GM23248 (cell line): ENCODE measurements at regions not wholly inside any gene's neighbourhood (a gene's known extent, or its start where the extent isn't known, plus 50 kb on each side); places are given as distances from the start of the nearest gene placed in this dataset.

Experiments used
- DNase-seq: peaks from one replicate; pipeline ENCODE4 v3.0.0-alpha.2; 2015
- H2AFZ ChIP-seq: fragments of 200-600 bp; sonication (generic); 2 replicates; pipeline ENCODE4 v1.6.1; 2016; ENCODE audit warnings: antibody characterized with exemption
- H3F3A ChIP-seq: fragments of 200-600 bp; sonication (generic); 2 replicates; pipeline ENCODE4 v1.6.1; 2016; ENCODE audit warnings: mild to moderate bottlenecking, antibody characterized with exemption, mixed run types; ENCODE audit not compliant: insufficient read depth
- H3K27ac ChIP-seq: fragments of 200-600 bp; sonication (generic); 2 replicates; pipeline ENCODE4 v1.5.1; 2016; ENCODE audit warnings: mild to moderate bottlenecking
- H3K27me3 ChIP-seq: fragments of 200-600 bp; sonication (generic); replicated peaks from 2 replicates; pipeline ENCODE4 v1.6.1; 2016; ENCODE audit warnings: mild to moderate bottlenecking; ENCODE audit not compliant: insufficient read depth
- H3K36me3 ChIP-seq: fragments of 200-600 bp; sonication (generic); 2 replicates; pipeline ENCODE4 v1.6.1; 2016; ENCODE audit warnings: low read depth, mild to moderate bottlenecking
- H3K4me1 ChIP-seq: fragments of 200-600 bp; sonication (generic); 2 replicates; pipeline ENCODE4 v1.6.1; 2016; ENCODE audit warnings: mild to moderate bottlenecking; ENCODE audit not compliant: insufficient read depth
- H3K4me2 ChIP-seq: fragments of 200-600 bp; sonication (generic); one replicate; pipeline ENCODE4 v1.6.1; 2016; ENCODE audit warnings: mild to moderate bottlenecking; ENCODE audit not compliant: unreplicated experiment
- H3K4me3 ChIP-seq: fragments of 200-600 bp; sonication (generic); 2 replicates; pipeline ENCODE4 v1.5.1; 2016; ENCODE audit warnings: mild to moderate bottlenecking
- H3K79me2 ChIP-seq: fragments of 200-600 bp; sonication (generic); 2 replicates; pipeline ENCODE4 v1.6.1; 2016; ENCODE audit warnings: mild to moderate bottlenecking; ENCODE audit not compliant: insufficient read depth
- H3K9ac ChIP-seq: fragments of 200-600 bp; sonication (generic); 2 replicates; pipeline ENCODE4 v1.6.1; 2016; ENCODE audit warnings: mild to moderate bottlenecking
- H3K9me2 ChIP-seq: fragments of 200-600 bp; sonication (generic); 2 replicates; pipeline ENCODE4 v1.6.1; 2016; ENCODE audit warnings: mixed run types, mild to moderate bottlenecking, moderate library complexity; ENCODE audit not compliant: insufficient read depth
- H3K9me3 ChIP-seq: fragments of 200-600 bp; sonication (generic); one replicate; pipeline ENCODE4 v1.6.1; 2017; ENCODE audit warnings: low read depth
- H4K20me1 ChIP-seq: fragments of 200-600 bp; sonication (generic); 2 replicates; pipeline ENCODE4 v1.6.0; 2016; ENCODE audit not compliant: insufficient read depth
- EZH2 ChIP-seq: fragments of 200-600 bp; sonication (generic); IDR thresholded peaks from 2 replicates; pipeline ENCODE4 v1.6.1; 2018; ENCODE audit warnings: antibody characterized with exemption, mild to moderate bottlenecking; ENCODE audit not compliant: insufficient read depth, poor library complexity, severe bottlenecking
- EZH2phosphoT487 ChIP-seq: fragments of 200-600 bp; sonication (generic); IDR thresholded peaks from 2 replicates; pipeline ENCODE4 v1.6.1; 2018; ENCODE audit warnings: antibody characterized with exemption, moderate library complexity, mild to moderate bottlenecking, low read depth; ENCODE audit not compliant: insufficient read depth
- WGBS, 2 experiments: methylation state at CpG; one replicate each; pipeline ENCODE4 v1.1.6; 2015 to 2017; ENCODE audit warnings: low lambda C conversion rate in 2 of 2, low coverage in 1 of 2; ENCODE audit errors: missing lambda C conversion rate in 2 of 2; 5-methylcytosine and 5-hydroxymethylcytosine counted together
- in situ Hi-C: fragments of 300-500 bp; cut with MboI; formaldehyde crosslinking; loops from 2 replicates; pipeline ENCODE4 v1.15.0; 2020

DNA sequence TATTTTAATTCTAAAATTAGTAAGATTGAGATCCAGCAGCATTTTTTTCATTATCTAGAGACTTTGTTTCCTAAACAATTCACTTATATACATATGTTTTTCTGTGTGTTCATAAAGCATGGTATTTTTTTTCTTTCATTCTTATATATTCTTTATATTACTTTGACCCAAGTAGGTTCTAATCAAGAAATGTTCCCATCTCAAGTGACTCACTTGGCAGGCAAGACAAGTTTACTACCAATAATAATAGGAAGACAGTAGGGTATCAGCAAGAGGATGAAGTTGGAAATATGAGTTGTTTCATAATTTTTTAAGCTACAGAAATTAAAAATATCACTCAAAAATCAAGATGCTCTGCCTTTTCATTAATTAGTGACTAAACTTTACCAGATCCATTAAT lies 613.4 kb upstream of the ATP2B1 start:
- H3K9me2 ChIP-seq = no peaks in the 10 kb centered on the region
- no peaks in the 10 kb centered on the region for H3K79me2 ChIP-seq
- no peak overlapping the region for H3K9ac ChIP-seq
- no peaks in the 10 kb centered on the region for H4K20me1 ChIP-seq
- no peak for TF ChIP-seq EZH2
- TF ChIP-seq EZH2phosphoT487 = no peak
- H3K4me1 ChIP-seq = no peaks in the 10 kb centered on the region
- in situ Hi-C loops = no loop called here
- no peaks in the 10 kb centered on the region for H3K27me3 ChIP-seq
- H3F3A ChIP-seq = no peaks in the 10 kb centered on the region
- H2AFZ ChIP-seq = no peak overlapping the region
- no peak overlapping the region for H3K4me2 ChIP-seq
- no peak for DNase-seq
- no peaks in the 10 kb centered on the region for H3K9me3 ChIP-seq
- H3K4me3 ChIP-seq = no peak overlapping the region
- no peaks in the 10 kb centered on the region for H3K36me3 ChIP-seq
- no peak overlapping the region for H3K27ac ChIP-seq

DNA sequence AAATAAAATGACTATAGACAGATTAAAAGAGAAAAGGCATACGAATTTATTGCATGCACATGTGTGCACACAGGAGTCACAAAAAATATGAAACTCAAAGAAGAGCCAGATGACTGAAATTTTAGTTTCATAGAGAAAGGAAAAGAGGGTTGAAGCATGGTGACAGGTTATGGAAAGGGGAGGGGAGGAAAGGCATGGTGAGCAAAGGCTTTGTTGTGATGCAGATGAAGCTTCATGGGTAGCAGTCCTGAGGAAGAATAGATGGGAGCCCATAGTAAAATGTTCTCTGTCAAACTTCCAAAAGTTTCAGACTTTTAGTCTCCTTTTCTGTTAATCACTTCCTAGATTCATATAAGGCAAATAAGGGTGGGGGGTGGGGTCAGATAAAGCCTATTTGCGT lies 612.7 kb upstream of the ATP2B1 start:
- in situ Hi-C loops = no loop called here
- no peaks in the 10 kb centered on the region for H3K9me2 ChIP-seq
- no peak overlapping the region for H3K9ac ChIP-seq
- H3K79me2 ChIP-seq = no peaks in the 10 kb centered on the region
- H3K27ac ChIP-seq = no peak overlapping the region
- no peaks in the 10 kb centered on the region for H3K36me3 ChIP-seq
- no peaks in the 10 kb centered on the region for H4K20me1 ChIP-seq
- WGBS, 2 experiments = 58 to 75% methylated on average over 2 of the region's 2 CpGs
- no peak overlapping the region for H2AFZ ChIP-seq
- no peaks in the 10 kb centered on the region for H3K27me3 ChIP-seq
- H3F3A ChIP-seq = no peaks in the 10 kb centered on the region
- H3K4me2 ChIP-seq = no peak overlapping the region
- H3K4me1 ChIP-seq = no peaks in the 10 kb centered on the region
- no peak for DNase-seq
- H3K4me3 ChIP-seq = no peak overlapping the region
- H3K9me3 ChIP-seq = no peaks in the 10 kb centered on the region
- TF ChIP-seq EZH2 = no peak
- TF ChIP-seq EZH2phosphoT487 = no peak

DNA sequence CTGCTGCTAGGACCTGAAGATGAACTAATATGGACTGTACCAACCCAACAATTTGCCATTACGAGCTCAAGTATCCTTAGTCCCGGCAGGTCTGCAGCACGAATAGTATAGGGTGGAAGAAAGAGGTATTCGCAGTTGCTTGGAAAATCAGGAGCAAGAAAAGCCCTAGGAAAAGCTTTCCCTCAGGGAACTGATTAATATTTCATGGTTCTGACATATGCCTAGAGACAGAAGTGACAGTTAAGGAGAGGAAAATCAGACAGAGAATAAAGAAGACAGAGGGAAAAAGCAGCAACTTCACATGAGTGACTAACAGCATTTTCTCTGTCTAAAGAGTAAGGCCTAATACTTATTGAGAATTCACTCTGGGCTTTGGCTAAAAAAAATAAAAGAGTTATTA lies 602.9 kb upstream of the ATP2B1 start:
- no peak overlapping the region for H2AFZ ChIP-seq
- no peak overlapping the region for H3K4me3 ChIP-seq
- no peaks in the 10 kb centered on the region for H3K9me3 ChIP-seq
- no peaks in the 10 kb centered on the region for H3K9me2 ChIP-seq
- no peaks in the 10 kb centered on the region for H4K20me1 ChIP-seq
- H3K27me3 ChIP-seq = no peaks in the 10 kb centered on the region
- H3K9ac ChIP-seq = no peak overlapping the region
- no peak overlapping the region for H3K4me2 ChIP-seq
- no peaks in the 10 kb centered on the region for H3K4me1 ChIP-seq
- DNase-seq = no peak
- TF ChIP-seq EZH2 (no peak), EZH2phosphoT487 (no peak)
- 78 to 89% methylated on average over 4 of the region's 4 CpGs for WGBS, 2 experiments
- H3K36me3 ChIP-seq = no peaks in the 10 kb centered on the region
- H3F3A ChIP-seq = no peaks in the 10 kb centered on the region
- H3K79me2 ChIP-seq = no peaks in the 10 kb centered on the region
- in situ Hi-C loops = no loop called here
- no peak overlapping the region for H3K27ac ChIP-seq

DNA sequence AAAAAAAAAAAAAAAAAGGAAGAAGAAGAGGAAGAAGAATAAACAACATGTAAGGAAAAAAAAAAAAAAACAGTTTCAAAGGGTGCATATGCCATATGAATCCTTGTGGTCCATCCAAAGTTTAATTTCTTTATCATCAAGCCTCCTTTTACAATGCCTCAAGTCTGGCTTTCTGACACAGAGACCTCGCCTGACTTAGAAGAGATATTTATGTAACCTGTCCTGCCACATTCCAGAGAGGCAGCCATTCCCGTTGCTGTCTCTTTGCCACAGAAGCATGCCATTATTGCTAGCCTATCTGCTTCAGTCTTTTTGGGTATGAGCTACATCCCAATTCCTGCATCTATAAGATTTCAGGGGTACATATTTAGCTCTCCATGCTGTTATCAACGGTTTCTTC lies 596.7 kb upstream of the ATP2B1 start:
- no peak overlapping the region for H3K9ac ChIP-seq
- in situ Hi-C loops = no loop called here

GRCh38 chr12:90304231-90304630 lies 595.6 kb upstream of the ATP2B1 start:
- H3K79me2 ChIP-seq = no peaks in the 10 kb centered on the region
- no peaks in the 10 kb centered on the region for H3K4me1 ChIP-seq
- no peak overlapping the region for H3K27ac ChIP-seq
- in situ Hi-C loops = no loop called here
- no peak overlapping the region for H3K9ac ChIP-seq
- H4K20me1 ChIP-seq = no peaks in the 10 kb centered on the region
- no peak for TF ChIP-seq EZH2phosphoT487
- no peak for TF ChIP-seq EZH2
- H3K4me2 ChIP-seq = no peak overlapping the region
- no peak overlapping the region for H3K4me3 ChIP-seq
- H3K27me3 ChIP-seq = no peaks in the 10 kb centered on the region
- 82 to 84% methylated on average over 2 of the region's 2 CpGs for WGBS, 2 experiments
- H3K9me2 ChIP-seq = no peaks in the 10 kb centered on the region
- DNase-seq = no peak
- no peaks in the 10 kb centered on the region for H3K36me3 ChIP-seq
- H3K9me3 ChIP-seq = no peaks in the 10 kb centered on the region
- no peak overlapping the region for H2AFZ ChIP-seq
- no peaks in the 10 kb centered on the region for H3F3A ChIP-seq

More for the DNA sequence above, 596.7 kb upstream of the ATP2B1 start:
- no peak for DNase-seq
- no peak overlapping the region for H3K4me3 ChIP-seq
- H3K27ac ChIP-seq = no peak overlapping the region
- no peak for TF ChIP-seq EZH2
- no peak for TF ChIP-seq EZH2phosphoT487
- H3K79me2 ChIP-seq = no peaks in the 10 kb centered on the region
- H3K27me3 ChIP-seq = no peaks in the 10 kb centered on the region
- no peaks in the 10 kb centered on the region for H3F3A ChIP-seq
- no peaks in the 10 kb centered on the region for H3K36me3 ChIP-seq
- H2AFZ ChIP-seq = no peak overlapping the region
- no peaks in the 10 kb centered on the region for H3K9me3 ChIP-seq
- H3K4me1 ChIP-seq = no peaks in the 10 kb centered on the region
- WGBS, 2 experiments = 79 to 87% methylated on average over 3 of the region's 3 CpGs
- no peaks in the 10 kb centered on the region for H4K20me1 ChIP-seq
- no peak overlapping the region for H3K4me2 ChIP-seq
- no peaks in the 10 kb centered on the region for H3K9me2 ChIP-seq
